ENCODE measurements at regions not wholly inside any gene's neighbourhood (a gene's known extent, or its start where the extent isn't known, plus 50 kb on each side); places are given as distances from the start of the nearest gene placed in this dataset.

GRCh38 chr12:58711974-58712373 is 208.3 kb downstream of the LRIG3 start:
- TF ChIP-seq, protein P1, sequence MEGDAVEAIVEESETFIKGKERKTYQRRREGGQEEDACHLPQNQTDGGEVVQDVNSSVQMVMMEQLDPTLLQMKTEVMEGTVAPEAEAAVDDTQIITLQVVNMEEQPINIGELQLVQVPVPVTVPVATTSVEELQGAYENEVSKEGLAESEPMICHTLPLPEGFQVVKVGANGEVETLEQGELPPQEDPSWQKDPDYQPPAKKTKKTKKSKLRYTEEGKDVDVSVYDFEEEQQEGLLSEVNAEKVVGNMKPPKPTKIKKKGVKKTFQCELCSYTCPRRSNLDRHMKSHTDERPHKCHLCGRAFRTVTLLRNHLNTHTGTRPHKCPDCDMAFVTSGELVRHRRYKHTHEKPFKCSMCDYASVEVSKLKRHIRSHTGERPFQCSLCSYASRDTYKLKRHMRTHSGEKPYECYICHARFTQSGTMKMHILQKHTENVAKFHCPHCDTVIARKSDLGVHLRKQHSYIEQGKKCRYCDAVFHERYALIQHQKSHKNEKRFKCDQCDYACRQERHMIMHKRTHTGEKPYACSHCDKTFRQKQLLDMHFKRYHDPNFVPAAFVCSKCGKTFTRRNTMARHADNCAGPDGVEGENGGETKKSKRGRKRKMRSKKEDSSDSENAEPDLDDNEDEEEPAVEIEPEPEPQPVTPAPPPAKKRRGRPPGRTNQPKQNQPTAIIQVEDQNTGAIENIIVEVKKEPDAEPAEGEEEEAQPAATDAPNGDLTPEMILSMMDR (IDR thresholded peaks at IDR 0.05; ENCODE audit: low read depth, low read length, missing input control), result no peak
- TF ChIP-seq REST (IDR thresholded peaks at IDR 0.05), result no peak
- TF ChIP-seq, protein P2, sequence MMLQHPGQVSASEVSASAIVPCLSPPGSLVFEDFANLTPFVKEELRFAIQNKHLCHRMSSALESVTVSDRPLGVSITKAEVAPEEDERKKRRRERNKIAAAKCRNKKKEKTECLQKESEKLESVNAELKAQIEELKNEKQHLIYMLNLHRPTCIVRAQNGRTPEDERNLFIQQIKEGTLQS (IDR thresholded peaks at IDR 0.05), result no peak
- TF ChIP-seq, protein P3, sequence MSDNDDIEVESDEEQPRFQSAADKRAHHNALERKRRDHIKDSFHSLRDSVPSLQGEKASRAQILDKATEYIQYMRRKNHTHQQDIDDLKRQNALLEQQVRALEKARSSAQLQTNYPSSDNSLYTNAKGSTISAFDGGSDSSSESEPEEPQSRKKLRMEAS (IDR thresholded peaks at IDR 0.05), result no peak
- no peak for TF ChIP-seq RAD21 (IDR thresholded peaks at IDR 0.05)
- TF ChIP-seq JUND (IDR thresholded peaks at IDR 0.05), result no peak
- TF ChIP-seq TAF1 (conservative IDR thresholded peaks at IDR 0.05), result no peak
- TF ChIP-seq RXRA (IDR thresholded peaks at IDR 0.05), result no peak
- no peak for TF ChIP-seq SP1 (IDR thresholded peaks at IDR 0.05)

Measured in liver (tissue), 3 donors.